ENCODE measurements at regions not wholly inside any gene's neighbourhood (a gene's known extent, or its start where the extent isn't known, plus 50 kb on each side); places are given as distances from the start of the nearest gene placed in this dataset.

DNA sequence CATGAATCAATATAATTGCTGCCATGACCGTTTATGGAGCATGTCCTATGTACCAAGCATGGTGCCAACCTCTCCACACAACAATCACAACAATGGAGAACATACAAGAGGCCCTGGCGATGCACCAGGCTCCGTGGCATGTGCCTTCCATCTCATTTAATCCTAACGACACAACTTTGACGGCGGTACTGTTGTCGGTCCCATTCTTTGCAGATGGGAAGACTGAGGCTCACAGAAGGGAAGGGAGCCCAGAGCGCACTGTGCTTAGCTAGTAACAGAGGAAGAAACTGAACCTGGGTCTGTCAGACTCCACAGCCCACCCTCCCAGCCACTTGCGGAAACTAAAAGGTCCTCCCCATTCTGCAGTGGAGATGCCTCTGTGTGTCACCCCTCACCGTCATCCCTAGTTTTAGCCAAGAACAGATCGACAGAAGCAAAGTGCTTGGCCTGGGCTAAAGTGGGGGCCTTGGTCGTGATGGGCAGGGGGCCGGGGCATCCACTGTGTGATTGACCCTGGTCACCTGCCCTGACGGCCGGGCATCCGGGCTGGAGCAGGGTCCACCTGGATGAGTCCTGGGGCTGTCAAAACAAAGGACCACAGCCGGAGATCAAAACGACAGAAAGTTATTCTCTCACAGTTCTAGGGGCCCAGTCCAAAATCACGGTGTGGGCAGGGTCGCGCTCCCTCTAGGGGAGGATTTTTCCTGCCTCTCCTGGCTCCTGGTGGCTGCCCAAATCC lies 183.9 kb downstream of the C16orf95 start:
- TF ChIP-seq, protein P1, sequence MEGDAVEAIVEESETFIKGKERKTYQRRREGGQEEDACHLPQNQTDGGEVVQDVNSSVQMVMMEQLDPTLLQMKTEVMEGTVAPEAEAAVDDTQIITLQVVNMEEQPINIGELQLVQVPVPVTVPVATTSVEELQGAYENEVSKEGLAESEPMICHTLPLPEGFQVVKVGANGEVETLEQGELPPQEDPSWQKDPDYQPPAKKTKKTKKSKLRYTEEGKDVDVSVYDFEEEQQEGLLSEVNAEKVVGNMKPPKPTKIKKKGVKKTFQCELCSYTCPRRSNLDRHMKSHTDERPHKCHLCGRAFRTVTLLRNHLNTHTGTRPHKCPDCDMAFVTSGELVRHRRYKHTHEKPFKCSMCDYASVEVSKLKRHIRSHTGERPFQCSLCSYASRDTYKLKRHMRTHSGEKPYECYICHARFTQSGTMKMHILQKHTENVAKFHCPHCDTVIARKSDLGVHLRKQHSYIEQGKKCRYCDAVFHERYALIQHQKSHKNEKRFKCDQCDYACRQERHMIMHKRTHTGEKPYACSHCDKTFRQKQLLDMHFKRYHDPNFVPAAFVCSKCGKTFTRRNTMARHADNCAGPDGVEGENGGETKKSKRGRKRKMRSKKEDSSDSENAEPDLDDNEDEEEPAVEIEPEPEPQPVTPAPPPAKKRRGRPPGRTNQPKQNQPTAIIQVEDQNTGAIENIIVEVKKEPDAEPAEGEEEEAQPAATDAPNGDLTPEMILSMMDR (IDR thresholded peaks at IDR 0.05 in 2 of 3, conservative IDR thresholded peaks at IDR 0.05 in 1 of 3; ENCODE audit: control insufficient read depth in 2 of 3, extremely low read depth in 1 of 3, insufficient read depth in 1 of 3, low read depth in 3 of 3, low read length in 3 of 3) = no peak
- TF ChIP-seq POLR2AphosphoS5 (IDR thresholded peaks at IDR 0.05; ENCODE audit: low read length) (no peak), RAD21 (IDR thresholded peaks at IDR 0.05; ENCODE audit: insufficient read depth, low read depth, low read length) (no peak)
- TF ChIP-seq, protein P2, sequence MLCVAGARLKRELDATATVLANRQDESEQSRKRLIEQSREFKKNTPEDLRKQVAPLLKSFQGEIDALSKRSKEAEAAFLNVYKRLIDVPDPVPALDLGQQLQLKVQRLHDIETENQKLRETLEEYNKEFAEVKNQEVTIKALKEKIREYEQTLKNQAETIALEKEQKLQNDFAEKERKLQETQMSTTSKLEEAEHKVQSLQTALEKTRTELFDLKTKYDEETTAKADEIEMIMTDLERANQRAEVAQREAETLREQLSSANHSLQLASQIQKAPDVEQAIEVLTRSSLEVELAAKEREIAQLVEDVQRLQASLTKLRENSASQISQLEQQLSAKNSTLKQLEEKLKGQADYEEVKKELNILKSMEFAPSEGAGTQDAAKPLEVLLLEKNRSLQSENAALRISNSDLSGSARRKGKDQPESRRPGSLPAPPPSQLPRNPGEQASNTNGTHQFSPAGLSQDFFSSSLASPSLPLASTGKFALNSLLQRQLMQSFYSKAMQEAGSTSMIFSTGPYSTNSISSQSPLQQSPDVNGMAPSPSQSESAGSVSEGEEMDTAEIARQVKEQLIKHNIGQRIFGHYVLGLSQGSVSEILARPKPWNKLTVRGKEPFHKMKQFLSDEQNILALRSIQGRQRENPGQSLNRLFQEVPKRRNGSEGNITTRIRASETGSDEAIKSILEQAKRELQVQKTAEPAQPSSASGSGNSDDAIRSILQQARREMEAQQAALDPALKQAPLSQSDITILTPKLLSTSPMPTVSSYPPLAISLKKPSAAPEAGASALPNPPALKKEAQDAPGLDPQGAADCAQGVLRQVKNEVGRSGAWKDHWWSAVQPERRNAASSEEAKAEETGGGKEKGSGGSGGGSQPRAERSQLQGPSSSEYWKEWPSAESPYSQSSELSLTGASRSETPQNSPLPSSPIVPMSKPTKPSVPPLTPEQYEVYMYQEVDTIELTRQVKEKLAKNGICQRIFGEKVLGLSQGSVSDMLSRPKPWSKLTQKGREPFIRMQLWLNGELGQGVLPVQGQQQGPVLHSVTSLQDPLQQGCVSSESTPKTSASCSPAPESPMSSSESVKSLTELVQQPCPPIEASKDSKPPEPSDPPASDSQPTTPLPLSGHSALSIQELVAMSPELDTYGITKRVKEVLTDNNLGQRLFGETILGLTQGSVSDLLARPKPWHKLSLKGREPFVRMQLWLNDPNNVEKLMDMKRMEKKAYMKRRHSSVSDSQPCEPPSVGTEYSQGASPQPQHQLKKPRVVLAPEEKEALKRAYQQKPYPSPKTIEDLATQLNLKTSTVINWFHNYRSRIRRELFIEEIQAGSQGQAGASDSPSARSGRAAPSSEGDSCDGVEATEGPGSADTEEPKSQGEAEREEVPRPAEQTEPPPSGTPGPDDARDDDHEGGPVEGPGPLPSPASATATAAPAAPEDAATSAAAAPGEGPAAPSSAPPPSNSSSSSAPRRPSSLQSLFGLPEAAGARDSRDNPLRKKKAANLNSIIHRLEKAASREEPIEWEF (IDR thresholded peaks at IDR 0.05; ENCODE audit: insufficient replicate concordance, low read depth, low read length) = no peak
